Cardiac muscle cell (in vitro differentiated cells and primary cell): ENCODE measurements at regions not wholly inside any gene's neighbourhood (a gene's known extent, or its start where the extent isn't known, plus 50 kb on each side); places are given as distances from the start of the nearest gene placed in this dataset.

Experiments used
- DNase-seq, 2 donors: peaks; one replicate each; pipeline versions ENCODE4 v3.0.0 to v3.0.0-alpha.2; 2010 to 2017; ENCODE audit warnings: low read depth in 1 of 2, low spot score in 1 of 2
- H3K27ac ChIP-seq: fragments of 200-600 bp; sonication (generic); 2 replicates; pipeline ENCODE4 v1.5.1; 2016
- H3K27me3 ChIP-seq: fragments of 200-600 bp; sonication (generic); 2 replicates; pipeline ENCODE4 v1.6.0; 2016; ENCODE audit warnings: control low read depth
- H3K36me3 ChIP-seq: fragments of 200-600 bp; sonication (generic); 2 replicates; pipeline ENCODE4 v1.5.1; 2016; ENCODE audit warnings: control low read depth
- H3K4me1 ChIP-seq: fragments of 200-600 bp; sonication (generic); 2 replicates; pipeline ENCODE4 v1.8.1; 2017; ENCODE audit warnings: low read depth, mild to moderate bottlenecking, mixed run types
- H3K4me3 ChIP-seq: fragments of 200-600 bp; sonication (generic); 2 replicates; pipeline ENCODE4 v1.5.1; 2016; ENCODE audit warnings: mild to moderate bottlenecking
- H3K9me3 ChIP-seq: fragments of 200-600 bp; sonication (generic); 2 replicates; pipeline ENCODE4 v1.5.1; 2017; ENCODE audit warnings: low read depth, mild to moderate bottlenecking, control low read depth
- CTCF ChIP-seq: IDR thresholded peaks from 2 replicates; pipeline ENCODE4 v1.5.1; 2012; ENCODE audit warnings: low read depth, mild to moderate bottlenecking, low read length

- DNase-seq: no peak
- H3K9me3 ChIP-seq: no peaks in the 10 kb centered on the region
- no peak for TF ChIP-seq CTCF
- H3K27me3 ChIP-seq: peaks cover 19% of the 10 kb centered on the region
- H3K27ac ChIP-seq: no peak overlapping the region
- H3K4me3 ChIP-seq: no peak overlapping the region
- H3K4me1 ChIP-seq: no peaks in the 10 kb centered on the region
- H3K36me3 ChIP-seq: no peaks in the 10 kb centered on the region
Observed at GRCh38 chr3:56890448-56891091, 88.8 kb upstream of the ARHGEF3 start.

- no peak for TF ChIP-seq CTCF
- Histone ChIP-seq H3K4me3 (no peak overlapping the region), H3K27ac (no peak overlapping the region), H3K9me3 (no peaks in the 10 kb centered on the region), H3K36me3 (no peaks in the 10 kb centered on the region), H3K4me1 (no peaks in the 10 kb centered on the region), H3K27me3 (peaks cover 19% of the 10 kb centered on the region)
- DNase-seq: no peak
Observed at GRCh38 chr3:56889131-56889530, 87.4 kb upstream of the ARHGEF3 start.

GRCh38 chr3:56887402-56888025, 85.8 kb upstream of the ARHGEF3 start:
- Histone ChIP-seq H3K27me3 (peaks cover 16% of the 10 kb centered on the region), H3K27ac (no peak overlapping the region), H3K36me3 (no peaks in the 10 kb centered on the region), H3K9me3 (no peaks in the 10 kb centered on the region), H3K4me1 (no peaks in the 10 kb centered on the region), H3K4me3 (no peak overlapping the region)
- no peak for DNase-seq
- TF ChIP-seq CTCF: no peak

GRCh38 chr3:56886314-56886713, 84.6 kb upstream of the ARHGEF3 start:
- Histone ChIP-seq H3K36me3 (no peaks in the 10 kb centered on the region), H3K4me3 (no peak overlapping the region), H3K27ac (no peak overlapping the region), H3K4me1 (no peaks in the 10 kb centered on the region), H3K9me3 (no peaks in the 10 kb centered on the region), H3K27me3 (peaks cover 16% of the 10 kb centered on the region)
- no peak for DNase-seq
- TF ChIP-seq CTCF: no peak

- Histone ChIP-seq H3K36me3 (no peaks in the 10 kb centered on the region), H3K9me3 (no peaks in the 10 kb centered on the region), H3K4me3 (no peak overlapping the region), H3K27ac (no peak overlapping the region), H3K27me3 (peaks cover 16% of the 10 kb centered on the region), H3K4me1 (no peaks in the 10 kb centered on the region)
- no peak for TF ChIP-seq CTCF
- no peak for DNase-seq
Observed at GRCh38 chr3:56885879-56886278, 84.1 kb upstream of the ARHGEF3 start.
